ENCODE measurements at regions not wholly inside any gene's neighbourhood (a gene's known extent, or its start where the extent isn't known, plus 50 kb on each side); places are given as distances from the start of the nearest gene placed in this dataset.

- H3K79me2 ChIP-seq (ENCODE audit: control insufficient read depth, insufficient read depth, low read length): no peaks in the 10 kb centered on the region
- TF ChIP-seq EZH2 (IDR thresholded peaks at IDR 0.05; ENCODE audit: low read length) (no peak), CTCF (optimal IDR thresholded peaks at IDR 0.05 in 1 of 3, IDR thresholded peaks at IDR 0.05 in 1 of 3, conservative IDR thresholded peaks at IDR 0.05 in 1 of 3; ENCODE audit: extremely low read depth in 1 of 3, insufficient read depth in 2 of 3, low read length in 3 of 3) (no peak)
- no peaks in the 10 kb centered on the region for H3K9me3 ChIP-seq (ENCODE audit: control insufficient read depth, low read depth, low read length)
- H4K20me1 ChIP-seq (ENCODE audit: control insufficient read depth, extremely low read depth, insufficient read depth, low read length): no peaks in the 10 kb centered on the region
- FAIRE-seq (no peak), DNase-seq (ENCODE audit: low read depth, low spot score) (no peak)
- no peak overlapping the region for H3K4me2 ChIP-seq (ENCODE audit: control insufficient read depth, extremely low read depth, insufficient read depth, low read depth, low read length)
- no peak overlapping the region for H3K9ac ChIP-seq (ENCODE audit: control insufficient read depth, extremely low read depth, insufficient read depth, low read length)
- H3K4me3 ChIP-seq (ENCODE audit: control insufficient read depth in 2 of 3, extremely low read depth in 1 of 3, insufficient read depth in 2 of 3, low read depth in 1 of 3, low read length in 3 of 3): no peak overlapping the region
- no peaks in the 10 kb centered on the region for H3K36me3 ChIP-seq (ENCODE audit: control insufficient read depth in 2 of 2, extremely low read depth in 1 of 2, insufficient read depth in 2 of 2, low read length in 2 of 2)
- no peaks in the 10 kb centered on the region for H3K4me1 ChIP-seq (ENCODE audit: control insufficient read depth, extremely low read depth, insufficient read depth, low read length)
- H2AFZ ChIP-seq (ENCODE audit: control insufficient read depth, low read length): no peak overlapping the region
- dilution Hi-C loops (cut with MboI; ENCODE audit: extremely low pct_ligation_motif_present, low sequenced_read_pairs): no loop called here
- H3K27me3 ChIP-seq (ENCODE audit: control insufficient read depth, extremely low read depth, insufficient read depth, low read length): no peaks in the 10 kb centered on the region
- H3K27ac ChIP-seq (ENCODE audit: control insufficient read depth, insufficient read depth, low read length): no peak overlapping the region
- H3K9me1 ChIP-seq (ENCODE audit: control insufficient read depth, extremely low read depth, insufficient read depth, low read length): no peaks in the 10 kb centered on the region
Measured at GRCh38 chr7:145331076-145331475, 495.2 kb upstream of the TPK1 start.

- FAIRE-seq (no peak), DNase-seq (ENCODE audit: low read depth, low spot score) (no peak)
- H3K9me3 ChIP-seq (ENCODE audit: control insufficient read depth, low read depth, low read length): peaks cover 4% of the 10 kb centered on the region
- H3K9ac ChIP-seq (ENCODE audit: control insufficient read depth, extremely low read depth, insufficient read depth, low read length): no peak overlapping the region
- TF ChIP-seq CTCF (optimal IDR thresholded peaks at IDR 0.05 in 1 of 3, IDR thresholded peaks at IDR 0.05 in 1 of 3, conservative IDR thresholded peaks at IDR 0.05 in 1 of 3; ENCODE audit: extremely low read depth in 1 of 3, insufficient read depth in 2 of 3, low read length in 3 of 3) (no peak), EZH2 (IDR thresholded peaks at IDR 0.05; ENCODE audit: low read length) (no peak)
- no peak overlapping the region for H2AFZ ChIP-seq (ENCODE audit: control insufficient read depth, low read length)
- no peaks in the 10 kb centered on the region for H3K79me2 ChIP-seq (ENCODE audit: control insufficient read depth, insufficient read depth, low read length)
- no peaks in the 10 kb centered on the region for H3K27me3 ChIP-seq (ENCODE audit: control insufficient read depth, extremely low read depth, insufficient read depth, low read length)
- no peaks in the 10 kb centered on the region for H3K9me1 ChIP-seq (ENCODE audit: control insufficient read depth, extremely low read depth, insufficient read depth, low read length)
- dilution Hi-C loops (cut with MboI; ENCODE audit: extremely low pct_ligation_motif_present, low sequenced_read_pairs): no loop called here
- H3K36me3 ChIP-seq (ENCODE audit: control insufficient read depth in 2 of 2, extremely low read depth in 1 of 2, insufficient read depth in 2 of 2, low read length in 2 of 2): no peaks in the 10 kb centered on the region
- H3K4me3 ChIP-seq (ENCODE audit: control insufficient read depth in 2 of 3, extremely low read depth in 1 of 3, insufficient read depth in 2 of 3, low read depth in 1 of 3, low read length in 3 of 3): no peak overlapping the region
- no peaks in the 10 kb centered on the region for H4K20me1 ChIP-seq (ENCODE audit: control insufficient read depth, extremely low read depth, insufficient read depth, low read length)
- H3K4me1 ChIP-seq (ENCODE audit: control insufficient read depth, extremely low read depth, insufficient read depth, low read length): no peaks in the 10 kb centered on the region
- no peak overlapping the region for H3K27ac ChIP-seq (ENCODE audit: control insufficient read depth, insufficient read depth, low read length)
- no peak overlapping the region for H3K4me2 ChIP-seq (ENCODE audit: control insufficient read depth, extremely low read depth, insufficient read depth, low read depth, low read length)
Measured at GRCh38 chr7:145327646-145328045, 491.8 kb upstream of the TPK1 start.

All from keratinocyte (primary cell).